Upper lobe of left lung (tissue), 6 donors: ENCODE measurements at regions not wholly inside any gene's neighbourhood (a gene's known extent, or its start where the extent isn't known, plus 50 kb on each side); places are given as distances from the start of the nearest gene placed in this dataset.

Experiments
- ATAC-seq, 2 donors: fragments of 200-7000 bp; cut with Tn5 transposase; one replicate each; pipeline ENCODE4 v1.9.1; 2022; ENCODE audit warnings: mild to moderate bottlenecking in 2 of 2, moderate library complexity in 2 of 2; ENCODE audit not compliant: low FRiP score in 2 of 2
- DNase-seq, 2 donors: peaks; one replicate each; pipeline ENCODE4 v3.0.0-alpha.2; 2019 to 2020
- H3K27ac ChIP-seq, 4 donors: fragments of 200-600 bp; sonication (generic); one replicate each; pipeline ENCODE4 v1.5.1; 2016 to 2019
- H3K27me3 ChIP-seq, 4 donors: fragments of 200-600 bp; sonication (generic); one replicate each; pipeline ENCODE4 v1.5.1; 2017 to 2019
- H3K36me3 ChIP-seq, 4 donors: fragments of 200-600 bp; sonication (generic); one replicate each; pipeline ENCODE4 v1.5.1; 2016 to 2019
- H3K4me1 ChIP-seq, 4 donors: fragments of 200-600 bp; sonication (generic); one replicate each; pipeline ENCODE4 v1.5.1; 2018 to 2019
- H3K4me3 ChIP-seq, 4 donors: fragments of 200-600 bp; sonication (generic); one replicate each; pipeline ENCODE4 v1.5.1; 2017 to 2019; ENCODE audit warnings: mild to moderate bottlenecking in 2 of 4, moderate library complexity in 1 of 4
- H3K9me3 ChIP-seq, 4 donors: fragments of 200-600 bp; sonication (generic); one replicate each; pipeline ENCODE4 v1.5.1; 2018 to 2019
- EP300 ChIP-seq, 4 donors: sonication (generic); formaldehyde crosslinking; IDR thresholded peaks; one replicate each; pipeline ENCODE4 v1.5.1; 2017; ENCODE audit warnings: antibody characterized with exemption in 4 of 4, control low read depth in 2 of 4
- POLR2A ChIP-seq, 4 donors: fragments of 450-650 bp; IDR thresholded peaks; one replicate each; pipeline ENCODE4 v1.5.1; 2016 to 2017; ENCODE audit warnings: antibody characterized with exemption in 4 of 4, mild to moderate bottlenecking in 2 of 4
- POLR2AphosphoS5 ChIP-seq, 2 donors: sonication (generic); formaldehyde crosslinking; IDR thresholded peaks; one replicate each; pipeline ENCODE4 v1.5.1; 2017; ENCODE audit warnings: antibody characterized with exemption in 2 of 2
- WGBS, 2 donors: methylation state at CpG; one replicate each; pipeline ENCODE4 v1.1.5; 2017 to 2018; 5-methylcytosine and 5-hydroxymethylcytosine counted together
- TF ChIP-seq, protein P1 (sequence below), 6 experiments: fragments of 450-650 bp in 4 of 6; fragments of 200-600 bp in 2 of 6; sonication (generic) in 2 of 6; IDR thresholded peaks; one replicate each; pipeline ENCODE4 v1.5.1; 2016 to 2019; ENCODE audit warnings: antibody characterized with exemption in 6 of 6
- donor health status: DM: no; HTN: no; CAD: no; lungs with moderate emphysema.
- donor health status: DM: no; HTN: yes; CAD: no; lungs with severe emphysema.

DNA sequence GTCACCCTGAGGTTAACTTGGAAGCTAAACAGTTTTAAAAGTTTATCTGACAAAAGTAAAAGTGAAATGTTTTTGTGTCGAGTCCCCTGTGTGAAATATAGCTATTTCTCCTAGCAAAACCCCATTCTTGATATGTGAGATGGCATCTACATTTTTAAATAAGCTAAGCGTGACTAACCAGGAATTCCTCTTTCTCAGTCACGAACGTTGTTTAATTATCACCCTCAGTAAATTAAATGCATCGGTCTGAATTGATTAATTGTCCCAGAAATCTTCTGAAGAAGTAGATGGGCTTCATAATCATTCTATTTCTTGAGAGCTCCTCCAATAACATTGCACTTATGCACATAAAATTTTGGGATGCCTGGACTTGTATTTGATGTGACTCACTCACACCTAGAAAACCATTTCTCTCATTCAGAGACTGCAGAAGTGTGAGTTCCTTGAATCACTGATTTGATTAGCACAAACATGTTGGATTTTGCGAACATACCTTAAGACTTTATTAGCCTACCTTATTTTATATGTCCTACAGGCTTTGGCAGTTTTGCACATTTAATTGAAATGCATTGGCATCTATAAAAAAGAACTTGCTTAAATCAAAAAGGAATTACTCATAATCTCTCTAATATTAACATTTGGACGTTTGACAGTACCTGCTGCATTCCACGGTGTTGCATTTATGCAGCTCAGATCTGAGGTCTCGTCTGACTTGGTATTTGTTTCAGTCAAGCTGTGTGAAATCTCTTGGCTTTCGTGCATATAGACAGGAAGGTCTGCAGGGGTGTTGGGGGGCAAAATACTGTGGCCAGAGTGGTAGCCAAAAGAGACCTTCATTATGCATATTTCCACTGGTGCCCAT is 475.2 kb downstream of the EPHA4 start:
- Histone ChIP-seq H3K4me1 (no peaks in the 10 kb centered on the region), H3K27ac (no peak overlapping the region), H3K36me3 (no peaks in the 10 kb centered on the region), H3K9me3 (no peaks in the 10 kb centered on the region), H3K27me3 (no peaks in the 10 kb centered on the region), H3K4me3 (no peak overlapping the region)
- no peak for DNase-seq
- TF ChIP-seq POLR2AphosphoS5 (IDR thresholded peaks at IDR 0.05), result no peak
- TF ChIP-seq, protein P1, sequence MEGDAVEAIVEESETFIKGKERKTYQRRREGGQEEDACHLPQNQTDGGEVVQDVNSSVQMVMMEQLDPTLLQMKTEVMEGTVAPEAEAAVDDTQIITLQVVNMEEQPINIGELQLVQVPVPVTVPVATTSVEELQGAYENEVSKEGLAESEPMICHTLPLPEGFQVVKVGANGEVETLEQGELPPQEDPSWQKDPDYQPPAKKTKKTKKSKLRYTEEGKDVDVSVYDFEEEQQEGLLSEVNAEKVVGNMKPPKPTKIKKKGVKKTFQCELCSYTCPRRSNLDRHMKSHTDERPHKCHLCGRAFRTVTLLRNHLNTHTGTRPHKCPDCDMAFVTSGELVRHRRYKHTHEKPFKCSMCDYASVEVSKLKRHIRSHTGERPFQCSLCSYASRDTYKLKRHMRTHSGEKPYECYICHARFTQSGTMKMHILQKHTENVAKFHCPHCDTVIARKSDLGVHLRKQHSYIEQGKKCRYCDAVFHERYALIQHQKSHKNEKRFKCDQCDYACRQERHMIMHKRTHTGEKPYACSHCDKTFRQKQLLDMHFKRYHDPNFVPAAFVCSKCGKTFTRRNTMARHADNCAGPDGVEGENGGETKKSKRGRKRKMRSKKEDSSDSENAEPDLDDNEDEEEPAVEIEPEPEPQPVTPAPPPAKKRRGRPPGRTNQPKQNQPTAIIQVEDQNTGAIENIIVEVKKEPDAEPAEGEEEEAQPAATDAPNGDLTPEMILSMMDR (IDR thresholded peaks at IDR 0.05), result no peak
- TF ChIP-seq EP300 (IDR thresholded peaks at IDR 0.05), result no peak
- TF ChIP-seq POLR2A (IDR thresholded peaks at IDR 0.05), result no peak
- ATAC-seq, result no peak
- 79 to 83% methylated on average over 10 of the region's 10 CpGs for WGBS, 2 donors

DNA sequence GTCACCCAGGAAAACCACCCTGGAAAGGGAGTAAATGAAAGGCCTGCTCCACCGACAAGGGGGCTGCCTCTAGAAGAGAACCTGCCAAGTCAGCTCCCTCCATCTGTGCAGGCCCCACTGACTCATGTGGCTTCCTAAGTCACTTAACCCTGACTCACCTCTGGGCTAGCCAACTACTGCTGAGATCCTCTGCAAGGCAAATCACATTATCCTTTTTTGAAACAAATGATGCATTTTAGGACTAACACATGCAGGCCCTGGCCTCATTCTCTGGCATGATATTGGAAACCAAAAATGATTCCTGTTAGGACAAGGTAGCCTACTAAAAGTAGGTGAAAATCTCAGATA is 474.6 kb downstream of the EPHA4 start:
- no peaks in the 10 kb centered on the region for H3K9me3 ChIP-seq
- no peak for DNase-seq
- H3K4me3 ChIP-seq, result no peak overlapping the region
- TF ChIP-seq POLR2A (IDR thresholded peaks at IDR 0.05) (no peak), EP300 (IDR thresholded peaks at IDR 0.05) (no peak), POLR2AphosphoS5 (IDR thresholded peaks at IDR 0.05) (no peak)
- TF ChIP-seq, protein P1 (IDR thresholded peaks at IDR 0.05), result no peak
- H3K27me3 ChIP-seq, result no peaks in the 10 kb centered on the region
- H3K27ac ChIP-seq, result no peak overlapping the region
- peak in 1 of 2 donors; percentile 35 for ATAC-seq
- no peaks in the 10 kb centered on the region for H3K4me1 ChIP-seq
- no peaks in the 10 kb centered on the region for H3K36me3 ChIP-seq
- WGBS, 2 donors, result 70 to 93% methylated on average over 1 of the region's 1 CpG

DNA sequence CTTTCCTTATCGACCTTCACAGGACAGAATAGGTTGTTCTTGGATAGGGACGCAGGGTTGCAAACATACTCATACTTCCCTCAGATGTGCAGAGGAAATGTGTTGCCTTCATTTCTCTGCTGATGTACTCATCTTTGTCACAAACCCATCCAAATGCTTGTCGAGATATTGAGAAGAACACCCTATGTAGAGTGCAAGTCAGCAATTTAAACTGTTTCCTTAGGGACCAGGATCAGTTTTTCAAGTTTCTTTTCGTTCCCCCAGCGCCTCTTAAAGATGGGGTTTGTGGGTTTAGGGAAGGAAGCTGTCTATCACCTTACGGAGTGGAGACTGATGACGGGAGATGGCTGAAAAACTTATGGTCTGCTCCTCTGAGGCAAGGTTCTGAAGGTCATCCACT is 474.2 kb downstream of the EPHA4 start:
- 87 to 88% methylated on average over 7 of the region's 7 CpGs for WGBS, 2 donors
- no peaks in the 10 kb centered on the region for H3K27me3 ChIP-seq
- DNase-seq (no peak), ATAC-seq (no peak)
- H3K27ac ChIP-seq, result no peak overlapping the region
- no peak overlapping the region for H3K4me3 ChIP-seq
- no peaks in the 10 kb centered on the region for H3K9me3 ChIP-seq
- TF ChIP-seq POLR2A (IDR thresholded peaks at IDR 0.05), result no peak
- TF ChIP-seq POLR2AphosphoS5 (IDR thresholded peaks at IDR 0.05), result no peak
- no peak for TF ChIP-seq EP300 (IDR thresholded peaks at IDR 0.05)
- TF ChIP-seq, protein P1 (IDR thresholded peaks at IDR 0.05), result no peak
- no peaks in the 10 kb centered on the region for H3K36me3 ChIP-seq
- H3K4me1 ChIP-seq, result no peaks in the 10 kb centered on the region

DNA sequence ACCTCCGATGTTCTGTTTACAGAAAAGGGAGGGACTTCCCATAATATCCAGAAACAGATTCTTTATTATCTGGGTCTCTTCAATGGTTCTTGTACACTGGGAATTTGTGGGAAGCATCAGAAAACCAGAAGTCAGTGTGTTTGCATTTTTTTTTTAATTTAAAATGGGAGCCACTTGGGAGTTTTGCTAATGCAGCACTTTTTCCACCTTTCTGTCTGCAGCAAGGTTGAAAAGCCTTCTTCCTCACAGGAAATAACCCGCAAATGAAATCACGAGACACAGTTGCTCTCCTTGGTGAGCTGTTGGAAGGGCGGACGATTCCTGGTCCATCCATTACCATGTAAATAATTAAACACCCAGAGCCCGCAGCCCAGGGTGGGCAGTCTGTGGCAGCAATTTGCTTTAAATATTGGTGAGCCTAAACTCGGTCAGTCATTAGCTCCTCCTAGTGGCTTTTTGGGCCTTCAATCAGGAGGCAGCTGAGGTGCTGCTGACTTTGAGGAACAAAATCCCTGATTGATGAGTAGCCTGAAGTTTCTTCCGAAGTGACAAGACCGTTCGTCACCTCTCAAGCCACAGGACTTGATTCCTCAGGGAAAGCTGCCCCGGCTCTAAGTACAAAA is 471.5 kb downstream of the EPHA4 start:
- Histone ChIP-seq H3K27ac (no peak overlapping the region), H3K9me3 (no peaks in the 10 kb centered on the region), H3K4me1 (peaks cover 3 to 12% (median 10%) of the 10 kb centered on the region in 4 donors), H3K27me3 (no peaks in the 10 kb centered on the region), H3K36me3 (no peaks in the 10 kb centered on the region), H3K4me3 (no peak overlapping the region)
- no peak for DNase-seq
- TF ChIP-seq, protein P1 (IDR thresholded peaks at IDR 0.05), result no peak
- TF ChIP-seq POLR2AphosphoS5 (IDR thresholded peaks at IDR 0.05), result no peak
- no peak for TF ChIP-seq EP300 (IDR thresholded peaks at IDR 0.05)
- TF ChIP-seq POLR2A (IDR thresholded peaks at IDR 0.05), result no peak
- ATAC-seq, result no peak
- 63 to 75% methylated on average over 10 to 11 of the region's 11 CpGs for WGBS, 2 donors
